Upper lobe of left lung (tissue), 6 donors: ENCODE measurements at regions not wholly inside any gene's neighbourhood (a gene's known extent, or its start where the extent isn't known, plus 50 kb on each side); places are given as distances from the start of the nearest gene placed in this dataset.
A peak's percentile ranks its signal among the peaks of the same experiment; 100 is the strongest.

Experiments used
- ATAC-seq, 2 donors: fragments of 200-7000 bp; cut with Tn5 transposase; one replicate each; pipeline ENCODE4 v1.9.1; 2022; ENCODE audit warnings: mild to moderate bottlenecking in 2 of 2, moderate library complexity in 2 of 2; ENCODE audit not compliant: low FRiP score in 2 of 2
- DNase-seq, 2 donors: peaks; one replicate each; pipeline ENCODE4 v3.0.0-alpha.2; 2019 to 2020
- H3K27ac ChIP-seq, 4 donors: fragments of 200-600 bp; sonication (generic); one replicate each; pipeline ENCODE4 v1.5.1; 2016 to 2019
- H3K27me3 ChIP-seq, 4 donors: fragments of 200-600 bp; sonication (generic); one replicate each; pipeline ENCODE4 v1.5.1; 2017 to 2019
- H3K36me3 ChIP-seq, 4 donors: fragments of 200-600 bp; sonication (generic); one replicate each; pipeline ENCODE4 v1.5.1; 2016 to 2019
- H3K4me1 ChIP-seq, 4 donors: fragments of 200-600 bp; sonication (generic); one replicate each; pipeline ENCODE4 v1.5.1; 2018 to 2019
- H3K4me3 ChIP-seq, 4 donors: fragments of 200-600 bp; sonication (generic); one replicate each; pipeline ENCODE4 v1.5.1; 2017 to 2019; ENCODE audit warnings: mild to moderate bottlenecking in 2 of 4, moderate library complexity in 1 of 4
- H3K9me3 ChIP-seq, 4 donors: fragments of 200-600 bp; sonication (generic); one replicate each; pipeline ENCODE4 v1.5.1; 2018 to 2019
- EP300 ChIP-seq, 4 donors: sonication (generic); formaldehyde crosslinking; IDR thresholded peaks; one replicate each; pipeline ENCODE4 v1.5.1; 2017; ENCODE audit warnings: antibody characterized with exemption in 4 of 4, control low read depth in 2 of 4
- POLR2A ChIP-seq, 4 donors: fragments of 450-650 bp; IDR thresholded peaks; one replicate each; pipeline ENCODE4 v1.5.1; 2016 to 2017; ENCODE audit warnings: antibody characterized with exemption in 4 of 4, mild to moderate bottlenecking in 2 of 4
- POLR2AphosphoS5 ChIP-seq, 2 donors: sonication (generic); formaldehyde crosslinking; IDR thresholded peaks; one replicate each; pipeline ENCODE4 v1.5.1; 2017; ENCODE audit warnings: antibody characterized with exemption in 2 of 2
- WGBS, 2 donors: methylation state at CpG; one replicate each; pipeline ENCODE4 v1.1.5; 2017 to 2018; 5-methylcytosine and 5-hydroxymethylcytosine counted together
- TF ChIP-seq, protein P1 (sequence below), 6 experiments: fragments of 450-650 bp in 4 of 6; fragments of 200-600 bp in 2 of 6; sonication (generic) in 2 of 6; IDR thresholded peaks; one replicate each; pipeline ENCODE4 v1.5.1; 2016 to 2019; ENCODE audit warnings: antibody characterized with exemption in 6 of 6
- donor health status: DM: no; HTN: no; CAD: no; lungs with moderate emphysema.
- donor health status: DM: no; HTN: yes; CAD: no; lungs with severe emphysema.

- ATAC-seq = no peak
Observed at GRCh38 chr1:5812295-5812694, 179.9 kb downstream of the NPHP4 start.

GRCh38 chr1:5811419-5811818 lies 180.8 kb downstream of the NPHP4 start:
- DNase-seq (peak in 1 of 2 donors; percentile 44), ATAC-seq (no peak)
- H3K27me3 ChIP-seq = no peaks in the 10 kb centered on the region
- no peak overlapping the region for H3K27ac ChIP-seq
- no peaks in the 10 kb centered on the region for H3K36me3 ChIP-seq
- H3K4me1 ChIP-seq = no peaks in the 10 kb centered on the region
- H3K9me3 ChIP-seq = no peaks in the 10 kb centered on the region
- 41 to 55% methylated on average over 6 to 11 of the region's 11 CpGs for WGBS, 2 donors
- TF ChIP-seq POLR2A (IDR thresholded peaks at IDR 0.05) (no peak), EP300 (IDR thresholded peaks at IDR 0.05) (no peak)
- TF ChIP-seq, protein P1, sequence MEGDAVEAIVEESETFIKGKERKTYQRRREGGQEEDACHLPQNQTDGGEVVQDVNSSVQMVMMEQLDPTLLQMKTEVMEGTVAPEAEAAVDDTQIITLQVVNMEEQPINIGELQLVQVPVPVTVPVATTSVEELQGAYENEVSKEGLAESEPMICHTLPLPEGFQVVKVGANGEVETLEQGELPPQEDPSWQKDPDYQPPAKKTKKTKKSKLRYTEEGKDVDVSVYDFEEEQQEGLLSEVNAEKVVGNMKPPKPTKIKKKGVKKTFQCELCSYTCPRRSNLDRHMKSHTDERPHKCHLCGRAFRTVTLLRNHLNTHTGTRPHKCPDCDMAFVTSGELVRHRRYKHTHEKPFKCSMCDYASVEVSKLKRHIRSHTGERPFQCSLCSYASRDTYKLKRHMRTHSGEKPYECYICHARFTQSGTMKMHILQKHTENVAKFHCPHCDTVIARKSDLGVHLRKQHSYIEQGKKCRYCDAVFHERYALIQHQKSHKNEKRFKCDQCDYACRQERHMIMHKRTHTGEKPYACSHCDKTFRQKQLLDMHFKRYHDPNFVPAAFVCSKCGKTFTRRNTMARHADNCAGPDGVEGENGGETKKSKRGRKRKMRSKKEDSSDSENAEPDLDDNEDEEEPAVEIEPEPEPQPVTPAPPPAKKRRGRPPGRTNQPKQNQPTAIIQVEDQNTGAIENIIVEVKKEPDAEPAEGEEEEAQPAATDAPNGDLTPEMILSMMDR (IDR thresholded peaks at IDR 0.05) = no peak
- no peak overlapping the region for H3K4me3 ChIP-seq

More at GRCh38 chr1:5812295-5812694, 179.9 kb downstream of the NPHP4 start:
- no peaks in the 10 kb centered on the region for H3K9me3 ChIP-seq
- H3K4me3 ChIP-seq = no peak overlapping the region
- no peaks in the 10 kb centered on the region for H3K36me3 ChIP-seq
- H3K27me3 ChIP-seq = no peaks in the 10 kb centered on the region
- H3K4me1 ChIP-seq = no peaks in the 10 kb centered on the region
- TF ChIP-seq, protein P1 (IDR thresholded peaks at IDR 0.05) = no peak
- no peak for TF ChIP-seq POLR2AphosphoS5 (IDR thresholded peaks at IDR 0.05)
- TF ChIP-seq EP300 (IDR thresholded peaks at IDR 0.05) = no peak
- no peak for TF ChIP-seq POLR2A (IDR thresholded peaks at IDR 0.05)
- 64 to 82% methylated on average over 2 of the region's 2 CpGs for WGBS, 2 donors
- no peak overlapping the region for H3K27ac ChIP-seq
- no peak for DNase-seq

GRCh38 chr1:5810553-5811270 lies 181.5 kb downstream of the NPHP4 start:
- Histone ChIP-seq H3K27me3 (no peaks in the 10 kb centered on the region), H3K27ac (no peak overlapping the region), H3K4me3 (no peak overlapping the region), H3K36me3 (no peaks in the 10 kb centered on the region), H3K4me1 (no peaks in the 10 kb centered on the region), H3K9me3 (no peaks in the 10 kb centered on the region)
- TF ChIP-seq POLR2AphosphoS5 (IDR thresholded peaks at IDR 0.05) (no peak), POLR2A (IDR thresholded peaks at IDR 0.05) (no peak), EP300 (IDR thresholded peaks at IDR 0.05) (no peak)
- DNase-seq = no peak
- WGBS, 2 donors = 53 to 68% methylated on average over 10 to 11 of the region's 11 CpGs
- ATAC-seq = no peak

DNA sequence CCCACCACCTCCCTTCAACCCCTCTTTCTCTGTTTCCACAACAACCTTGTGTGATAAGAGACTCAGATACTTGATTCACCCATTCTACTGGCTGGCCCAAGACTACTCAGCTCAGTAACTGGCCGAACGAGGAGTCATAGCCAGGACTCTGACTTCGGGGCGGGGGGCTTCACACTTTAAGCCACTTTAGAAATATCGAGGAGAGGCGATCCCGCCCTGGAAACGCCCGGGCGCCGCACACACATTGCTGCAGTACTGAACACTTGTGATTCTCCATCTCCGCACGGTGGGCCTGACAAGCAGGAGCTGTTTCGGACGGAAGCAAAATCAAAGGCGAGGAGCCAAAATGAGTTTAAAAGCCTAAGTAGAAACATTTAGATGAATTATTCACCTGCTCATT lies 182.1 kb downstream of the NPHP4 start:
- H3K36me3 ChIP-seq = no peaks in the 10 kb centered on the region
- H3K27me3 ChIP-seq = no peaks in the 10 kb centered on the region
- H3K4me1 ChIP-seq = no peaks in the 10 kb centered on the region
- DNase-seq (no peak), ATAC-seq (no peak)
- H3K27ac ChIP-seq = no peak overlapping the region
- no peak overlapping the region for H3K4me3 ChIP-seq
- no peak for TF ChIP-seq POLR2A (IDR thresholded peaks at IDR 0.05)
- TF ChIP-seq POLR2AphosphoS5 (IDR thresholded peaks at IDR 0.05) = no peak
- TF ChIP-seq EP300 (IDR thresholded peaks at IDR 0.05) = no peak
- TF ChIP-seq, protein P1 (IDR thresholded peaks at IDR 0.05) = no peak
- WGBS, 2 donors = 86 to 94% methylated on average over 16 of the region's 16 CpGs
- H3K9me3 ChIP-seq = no peaks in the 10 kb centered on the region

DNA sequence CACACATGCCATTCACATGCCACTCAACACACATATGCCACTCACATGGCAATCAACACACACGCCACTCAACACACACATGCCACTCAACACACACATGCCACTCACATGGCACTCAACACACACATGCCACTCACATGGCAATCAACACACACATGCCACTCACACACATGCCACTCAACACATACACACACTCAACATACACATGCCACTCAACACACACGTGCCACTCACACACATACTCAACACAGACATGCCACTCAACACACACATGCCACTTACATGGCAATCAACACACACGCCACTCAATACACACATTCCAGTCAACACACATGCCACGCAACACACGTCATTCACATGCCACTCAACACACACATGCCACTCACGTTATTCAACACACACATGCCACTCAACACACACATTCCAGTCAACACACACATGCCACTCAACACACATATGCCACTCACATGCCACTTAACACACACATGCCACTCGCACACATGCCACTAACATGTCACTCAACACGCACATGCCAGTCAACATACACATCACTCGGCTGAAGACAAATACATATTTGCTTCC lies 182.9 kb downstream of the NPHP4 start:
- H3K27ac ChIP-seq = no peak overlapping the region

More for the DNA sequence above, 182.9 kb downstream of the NPHP4 start:
- 87 to 95% methylated on average over 9 of the region's 9 CpGs for WGBS, 2 donors
- TF ChIP-seq, protein P1 (IDR thresholded peaks at IDR 0.05) = no peak
- TF ChIP-seq POLR2A (IDR thresholded peaks at IDR 0.05) (no peak), POLR2AphosphoS5 (IDR thresholded peaks at IDR 0.05) (no peak), EP300 (IDR thresholded peaks at IDR 0.05) (no peak)
- H3K4me3 ChIP-seq = no peak overlapping the region
- no peak for ATAC-seq
- no peaks in the 10 kb centered on the region for H3K4me1 ChIP-seq
- no peak for DNase-seq
- H3K36me3 ChIP-seq = no peaks in the 10 kb centered on the region
- no peaks in the 10 kb centered on the region for H3K9me3 ChIP-seq
- H3K27me3 ChIP-seq = no peaks in the 10 kb centered on the region
